A673 (cell line): ENCODE measurements at regions not wholly inside any gene's neighbourhood (a gene's known extent, or its start where the extent isn't known, plus 50 kb on each side); places are given as distances from the start of the nearest gene placed in this dataset.

Experiments used
- BruUV-seq: library from RNA; stranded (reverse); fragments of 400-500 nt; replicated peaks from 2 replicates; lab custom pipeline; 2021; lab: Mats Ljungman, UMichigan
- CTCF ChIA-PET: fragments of 300-600 bp; sonication (Branson Sonifier 250); formaldehyde crosslinking; loops from one replicate; lab custom pipeline; 2022; ENCODE audit warnings: antibody characterized with exemption; lab: Charles Lee
- POLR2A ChIA-PET: fragments of 300-600 bp; sonication (Branson Sonifier 250); formaldehyde crosslinking; loops from one replicate; lab custom pipeline; 2022; ENCODE audit warnings: antibody characterized with exemption; ENCODE audit not compliant: low non-redundant PET; lab: Charles Lee
- DNase-seq: peaks from one replicate; pipeline ENCODE4 v3.0.0-alpha.2; 2015; ENCODE audit warnings: low spot score
- H3K27ac ChIP-seq: fragments of 200-600 bp; sonication (generic); 2 replicates; pipeline ENCODE4 v1.5.1; 2016; ENCODE audit warnings: mixed run types, low read depth, mild to moderate bottlenecking, mixed read lengths, antibody characterized with exemption, low read length; ENCODE audit not compliant: poor library complexity, severe bottlenecking
- H3K27me3 ChIP-seq: fragments of 200-600 bp; sonication (generic); replicated peaks from 2 replicates; pipeline ENCODE4 v1.6.1; 2017; ENCODE audit warnings: mixed run types, low read depth, mild to moderate bottlenecking, mixed read lengths, antibody characterized with exemption, low read length; ENCODE audit not compliant: insufficient read depth, poor library complexity
- H3K36me3 ChIP-seq: fragments of 200-600 bp; sonication (generic); 2 replicates; pipeline ENCODE4 v1.6.1; 2016; ENCODE audit warnings: mixed run types, mild to moderate bottlenecking, mixed read lengths, antibody characterized with exemption, low read length; ENCODE audit not compliant: insufficient read depth, poor library complexity, severe bottlenecking
- H3K4me1 ChIP-seq: fragments of 200-600 bp; sonication (generic); 2 replicates; pipeline ENCODE4 v1.6.1; 2017; ENCODE audit warnings: mixed run types, mild to moderate bottlenecking, mixed read lengths, antibody characterized with exemption, low read length; ENCODE audit not compliant: insufficient read depth, poor library complexity, severe bottlenecking
- H3K4me3 ChIP-seq: fragments of 200-600 bp; sonication (generic); 2 replicates; pipeline ENCODE4 v1.5.1; 2016; ENCODE audit warnings: low read depth, mixed run types, mild to moderate bottlenecking, mixed read lengths, low read length; ENCODE audit not compliant: poor library complexity, severe bottlenecking
- H3K9me3 ChIP-seq: fragments of 200-600 bp; sonication (generic); 2 replicates; pipeline ENCODE4 v1.6.1; 2016; ENCODE audit warnings: mixed run types, low read depth, mild to moderate bottlenecking, mixed read lengths, antibody characterized with exemption, low read length; ENCODE audit not compliant: poor library complexity, severe bottlenecking
- CTCF ChIP-seq: fragments of 300-800, 200-600 bp; sonication (generic); conservative IDR thresholded peaks from 2 replicates; pipeline ENCODE4 v1.5.1; 2017; ENCODE audit warnings: low read depth, mild to moderate bottlenecking, antibody characterized with exemption, low read length, moderate library complexity, mixed read lengths
- EZH2 ChIP-seq: fragments of 200-600 bp; sonication (generic); IDR thresholded peaks from 2 replicates; pipeline ENCODE4 v1.6.1; 2017; ENCODE audit warnings: borderline replicate concordance, low read depth, mild to moderate bottlenecking, mixed read lengths, antibody characterized with exemption, low read length; ENCODE audit not compliant: poor library complexity, severe bottlenecking
- intact Hi-C: fragments of 100-400 bp; cut with micrococcal nuclease; formaldehyde crosslinking; loops from one replicate; pipeline ENCODE4 v1.10.0; 2022; ENCODE audit not compliant: unreplicated experiment

- Histone ChIP-seq H3K9me3 (no peaks in the 10 kb centered on the region), H3K4me3 (no peak overlapping the region), H3K4me1 (no peaks in the 10 kb centered on the region), H3K27me3 (no peaks in the 10 kb centered on the region), H3K36me3 (no peaks in the 10 kb centered on the region), H3K27ac (no peak overlapping the region)
- POLR2A ChIA-PET, result no interaction called here
- CTCF ChIA-PET, result no interaction called here
- intact Hi-C loops, result no loop called here
- TF ChIP-seq CTCF, result no peak
- no peak for TF ChIP-seq EZH2
- DNase-seq, result no peak
- no TSS peak for BruUV-seq
Measured at GRCh38 chr20:39910536-39910935, 778.5 kb downstream of the MAFB start.

- no peaks in the 10 kb centered on the region for H3K4me1 ChIP-seq
- intact Hi-C loops, result no loop called here
- H3K9me3 ChIP-seq, result no peaks in the 10 kb centered on the region
- POLR2A ChIA-PET, result no interaction called here
- DNase-seq, result no peak
- H3K27ac ChIP-seq, result no peak overlapping the region
- no peaks in the 10 kb centered on the region for H3K27me3 ChIP-seq
- no TSS peak for BruUV-seq
- CTCF ChIA-PET, result no interaction called here
- H3K4me3 ChIP-seq, result no peak overlapping the region
- TF ChIP-seq EZH2 (no peak), CTCF (no peak)
- H3K36me3 ChIP-seq, result no peaks in the 10 kb centered on the region
Measured at GRCh38 chr20:39909447-39909846, 779.6 kb downstream of the MAFB start.

GRCh38 chr20:39904476-39905112, 784.4 kb downstream of the MAFB start:
- TF ChIP-seq EZH2, result no peak
- TF ChIP-seq CTCF, result no peak
- H3K27me3 ChIP-seq, result no peaks in the 10 kb centered on the region
- no peak overlapping the region for H3K4me3 ChIP-seq
- no peaks in the 10 kb centered on the region for H3K36me3 ChIP-seq
- H3K4me1 ChIP-seq, result no peaks in the 10 kb centered on the region
- H3K9me3 ChIP-seq, result no peaks in the 10 kb centered on the region
- ChIA-PET POLR2A (no interaction called here), CTCF (interaction anchor here (0.6 kb wide), 1 partner anchor 854 kb away, joined by 3 read pairs; no protein-coding TSS in a partner anchor)
- intact Hi-C loops, result no loop called here
- no peak overlapping the region for H3K27ac ChIP-seq
- no peak for DNase-seq
- no TSS peak for BruUV-seq
